ENCODE measurements at regions not wholly inside any gene's neighbourhood (a gene's known extent, or its start where the extent isn't known, plus 50 kb on each side); places are given as distances from the start of the nearest gene placed in this dataset.

GRCh38 chr18:62632788-62633455, 82.4 kb upstream of the PHLPP1 start:
- Histone ChIP-seq H2BK120ac (ENCODE audit: low read depth, low read length) (no peak overlapping the region), H3K27me3 (ENCODE audit: control insufficient read depth, insufficient read depth, low read length) (peaks cover 4% of the 10 kb centered on the region), H3K4me1 (ENCODE audit: control insufficient read depth, insufficient read depth, low read length) (no peaks in the 10 kb centered on the region), H3K18ac (ENCODE audit: low read depth, low read length) (no peak overlapping the region), H4K5ac (ENCODE audit: low read depth, low read length) (no peak overlapping the region), H3K27ac (ENCODE audit: insufficient read depth, low read length) (no peak overlapping the region), H2AK9ac (replicated peaks; ENCODE audit: low read depth, low read length, poor library complexity) (no peak overlapping the region), H4K8ac (ENCODE audit: low read depth in 2 of 2, low read length in 2 of 2) (no peak overlapping the region), H3K14ac (replicated peaks; ENCODE audit: low read depth, low read length) (no peak overlapping the region), H4K91ac (ENCODE audit: insufficient read depth, low read depth, low read length) (no peak overlapping the region), H3K23ac (ENCODE audit: low read depth, low read length) (no peak overlapping the region), H3K4me3 (ENCODE audit: insufficient read depth, low read depth, low read length) (no peak overlapping the region), H2AK5ac (ENCODE audit: low read depth, low read length) (no peak overlapping the region), H2BK20ac (ENCODE audit: low read depth, low read length) (no peak overlapping the region), H2AFZ (replicated peaks; ENCODE audit: low read length, poor library complexity) (no peak overlapping the region), H3K4me2 (ENCODE audit: low read depth, low read length) (no peak overlapping the region), H3K9me1 (ENCODE audit: insufficient read depth, low read length) (no peaks in the 10 kb centered on the region), H3K4ac (ENCODE audit: low read depth, low read length) (no peak overlapping the region), H3K79me1 (ENCODE audit: low read depth in 1 of 2, low read length in 2 of 2) (no peaks in the 10 kb centered on the region), H3K56ac (ENCODE audit: extremely low read depth, insufficient read depth, low read length) (no peak overlapping the region), H3K9me3 (ENCODE audit: control insufficient read depth, insufficient read depth, low read length) (no peaks in the 10 kb centered on the region), H3K36me3 (ENCODE audit: control insufficient read depth, insufficient read depth, low read length) (no peaks in the 10 kb centered on the region), H2BK5ac (ENCODE audit: low read depth, low read length, poor library complexity, severe bottlenecking) (no peak overlapping the region), H3K9ac (ENCODE audit: low read depth, low read length) (no peak overlapping the region), H2BK15ac (ENCODE audit: low read depth, low read length) (no peak overlapping the region), H4K20me1 (ENCODE audit: insufficient read depth, low read length) (no peaks in the 10 kb centered on the region)
- ChIA-PET POLR2A (ENCODE audit: unreplicated experiment) (no interaction called here), CTCF (no interaction called here)
- WGBS, 2 experiments (ENCODE audit: extremely low coverage in 2 of 2, insufficient read length in 1 of 2) = no CpG with 5 or more reads among the region's 3 CpGs
- TF ChIP-seq BHLHE40 (IDR thresholded peaks at IDR 0.05; ENCODE audit: low read depth, low read length) = no peak
- no peak for TF ChIP-seq CHD1 (IDR thresholded peaks at IDR 0.05; ENCODE audit: low read depth, low read length)
- no peak for TF ChIP-seq MAZ (IDR thresholded peaks at IDR 0.05; ENCODE audit: borderline replicate concordance, low read depth, low read length)
- TF ChIP-seq NFE2L2 (IDR thresholded peaks at IDR 0.05; ENCODE audit: low read depth, low read length) = no peak
- TF ChIP-seq POLR2A (IDR thresholded peaks at IDR 0.05; ENCODE audit: low read depth, low read length) = no peak
- TF ChIP-seq CTCF (conservative IDR thresholded peaks at IDR 0.05; ENCODE audit: low read depth, low read length) = no peak
- TF ChIP-seq MAFK (IDR thresholded peaks at IDR 0.05; ENCODE audit: low read depth, low read length) = no peak
- TF ChIP-seq ELK1 (IDR thresholded peaks at IDR 0.05; ENCODE audit: borderline replicate concordance, low read depth, low read length) = no peak
- TF ChIP-seq SMC3 (IDR thresholded peaks at IDR 0.05; ENCODE audit: low read depth, low read length) = no peak
- in situ Hi-C loops (cut with MboI; ENCODE audit: low sequenced_read_pairs) = no loop called here
- ATAC-seq (ENCODE audit: low read depth) (no peak), DNase-seq (no peak)
- BruUV-seq (replicated peaks) = no TSS peak
- dilution Hi-C loops (cut with HindIII; ENCODE audit: low sequenced_read_pairs, unreplicated experiment) = no loop called here
- intact Hi-C loops (cut with micrococcal nuclease) = no loop called here

Measured in IMR-90 (cell line).